ENCODE measurements at regions not wholly inside any gene's neighbourhood (a gene's known extent, or its start where the extent isn't known, plus 50 kb on each side); places are given as distances from the start of the nearest gene placed in this dataset.

GRCh38 chr3:118347396-118348168, 687.1 kb downstream of the IGSF11 start:
- Histone ChIP-seq H3K9me3 (replicated peaks; ENCODE audit: control insufficient read depth, insufficient read depth, low read depth, low read length) (no peaks in the 10 kb centered on the region), H3K36me3 (ENCODE audit: control insufficient read depth, insufficient read depth, low read length) (no peaks in the 10 kb centered on the region), H3K4me3 (no peak overlapping the region), H3K27me3 (ENCODE audit: control insufficient read depth in 2 of 2, insufficient read depth in 2 of 2, low read length in 2 of 2) (no peaks in the 10 kb centered on the region), H3K79me2 (ENCODE audit: control insufficient read depth, insufficient read depth, low read length) (no peaks in the 10 kb centered on the region), H3K27ac (ENCODE audit: extremely low read depth, low read depth, low read length) (no peak overlapping the region), H3K4me1 (replicated peaks in 1 of 2; ENCODE audit: control insufficient read depth in 2 of 2, insufficient read depth in 2 of 2, low read length in 2 of 2) (no peaks in the 10 kb centered on the region), H4K20me1 (replicated peaks; ENCODE audit: control insufficient read depth, insufficient read depth, low read length) (no peaks in the 10 kb centered on the region), H3K9ac (ENCODE audit: insufficient read depth in 1 of 2, low read depth in 2 of 2, low read length in 2 of 2) (no peak overlapping the region), H2AFZ (ENCODE audit: low read depth, low read length) (no peak overlapping the region), H3K9me1 (ENCODE audit: control insufficient read depth, insufficient read depth, low read length) (no peaks in the 10 kb centered on the region), H3K4me2 (ENCODE audit: insufficient read depth, low read length) (no peak overlapping the region)
- ChIA-PET POLR2A (no interaction called here), CTCF (ENCODE audit: low intra/inter-chr PET ratio) (no interaction called here)
- TF ChIP-seq PHF21A (IDR thresholded peaks at IDR 0.05; ENCODE audit: borderline replicate concordance, low read depth) (no peak), ZNF24 (IDR thresholded peaks at IDR 0.05) (no peak), ZNF717 (CRISPR knock-in tag; IDR thresholded peaks at IDR 0.05) (no peak), EGR1 (conservative IDR thresholded peaks at IDR 0.05) (no peak), EZH2 (IDR thresholded peaks at IDR 0.05; ENCODE audit: borderline replicate concordance, low read depth, low read length) (no peak), SMARCE1 (IDR thresholded peaks at IDR 0.05) (no peak), RNF2 (IDR thresholded peaks at IDR 0.05) (no peak)
- ATAC-seq (no peak), DNase-seq (ENCODE audit: extremely low read depth in 1 of 4, low spot score in 3 of 4) (no peak), FAIRE-seq (no peak)
- intact Hi-C loops (cut with micrococcal nuclease) (no loop called here), in situ Hi-C loops (cut with MboI) (no loop called here)
- BruUV-seq (replicated peaks) = no TSS peak

- in situ Hi-C loops (cut with MboI) = no loop called here
- no peaks in the 10 kb centered on the region for H3K9me1 ChIP-seq (ENCODE audit: control insufficient read depth, insufficient read depth, low read length)
- H3K4me1 ChIP-seq (replicated peaks in 1 of 2; ENCODE audit: control insufficient read depth in 2 of 2, insufficient read depth in 2 of 2, low read length in 2 of 2) = no peaks in the 10 kb centered on the region
- no peaks in the 10 kb centered on the region for H3K36me3 ChIP-seq (ENCODE audit: control insufficient read depth, insufficient read depth, low read length)
- intact Hi-C loops (cut with micrococcal nuclease) = no loop called here
- no peaks in the 10 kb centered on the region for H4K20me1 ChIP-seq (replicated peaks; ENCODE audit: control insufficient read depth, insufficient read depth, low read length)
- ChIA-PET POLR2A (no interaction called here), CTCF (ENCODE audit: low intra/inter-chr PET ratio) (no interaction called here)
- no peak overlapping the region for H3K27ac ChIP-seq (ENCODE audit: extremely low read depth, low read depth, low read length)
- H3K4me3 ChIP-seq = no peak overlapping the region
- no peaks in the 10 kb centered on the region for H3K9me3 ChIP-seq (replicated peaks; ENCODE audit: control insufficient read depth, insufficient read depth, low read depth, low read length)
- no TSS peak for BruUV-seq (replicated peaks)
- no peak overlapping the region for H3K9ac ChIP-seq (ENCODE audit: insufficient read depth in 1 of 2, low read depth in 2 of 2, low read length in 2 of 2)
- no peaks in the 10 kb centered on the region for H3K27me3 ChIP-seq (ENCODE audit: control insufficient read depth in 2 of 2, insufficient read depth in 2 of 2, low read length in 2 of 2)
- no peak for FAIRE-seq
- DNase-seq (ENCODE audit: extremely low read depth in 1 of 4, low spot score in 3 of 4) = peak in 2 of 4 experiments; percentile 0 to 3
- WGBS (ENCODE audit: insufficient coverage, low coverage, missing lambda C conversion rate) = 0% methylated on average over 1 of the region's 1 CpG
- no peaks in the 10 kb centered on the region for H3K79me2 ChIP-seq (ENCODE audit: control insufficient read depth, insufficient read depth, low read length)
- no peak for ATAC-seq
- no peak overlapping the region for H2AFZ ChIP-seq (ENCODE audit: low read depth, low read length)
- no peak overlapping the region for H3K4me2 ChIP-seq (ENCODE audit: insufficient read depth, low read length)
- TF ChIP-seq MAFG (tag; conservative IDR thresholded peaks at IDR 0.05) (no peak), CBFA2T3 (IDR thresholded peaks at IDR 0.05) (peak; percentile 67), CEBPB (tag; IDR thresholded peaks at IDR 0.05) (peak; percentile 74), CEBPG (CRISPR knock-in tag; IDR thresholded peaks at IDR 0.05) (no peak), CEBPG (tag; conservative IDR thresholded peaks at IDR 0.05 in 1 of 2, IDR thresholded peaks at IDR 0.05 in 1 of 2) (peak in 1 of 2 experiments; percentile 68; a peak in 1 of 4 replicates), ATF7 (IDR thresholded peaks at IDR 0.05) (peak; percentile 47; the same call in 1 of the 2 replicates), ZNF609 (CRISPR knock-in tag; IDR thresholded peaks at IDR 0.05; ENCODE audit: borderline replicate concordance) (no peak), TAL1 (IDR thresholded peaks at IDR 0.05) (peak; percentile 73), HLTF (IDR thresholded peaks at IDR 0.05) (no peak)
These were observed 686.5 kb downstream of the IGSF11 start for GRCh38 chr3:118348169-118348557.

All from K562 (cell line).